ENCODE measurements at regions not wholly inside any gene's neighbourhood (a gene's known extent, or its start where the extent isn't known, plus 50 kb on each side); places are given as distances from the start of the nearest gene placed in this dataset.

DNA sequence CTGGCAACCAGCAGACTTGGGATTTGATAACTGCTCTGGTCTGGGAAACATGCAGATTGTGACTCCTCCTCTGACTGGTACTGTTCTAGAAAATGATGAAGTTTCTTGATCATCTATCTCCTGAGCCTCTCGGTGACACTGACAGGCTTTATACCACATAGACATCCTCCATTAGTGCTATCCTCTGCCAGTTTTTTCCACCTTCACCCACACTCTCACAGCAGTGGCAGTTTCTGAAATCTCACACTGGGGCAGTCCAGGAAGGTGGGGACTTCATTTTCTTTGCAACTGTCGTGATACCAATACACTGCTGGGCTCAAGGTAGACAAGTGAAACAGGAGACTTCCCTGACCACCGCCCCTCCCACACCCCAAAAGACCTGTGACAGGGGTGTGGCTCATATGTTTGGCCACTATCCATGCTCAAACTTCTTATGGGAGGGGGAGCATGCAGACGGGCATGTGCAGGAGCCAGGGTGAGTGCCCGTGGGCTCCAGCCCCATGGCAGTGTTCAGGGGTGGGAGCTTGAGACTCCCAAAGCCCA is 66.3 kb upstream of the RMDN2 start:
- peaks cover 16% of the 10 kb centered on the region for H3K4me1 ChIP-seq (ENCODE audit: control insufficient read depth, insufficient read depth, low read length)
- H3K36me3 ChIP-seq (ENCODE audit: insufficient read depth, low read length), result no peaks in the 10 kb centered on the region
- no peaks in the 10 kb centered on the region for H3K9me3 ChIP-seq (replicated peaks; ENCODE audit: low read length)
- no peak overlapping the region for H3K4me2 ChIP-seq (ENCODE audit: low read length)
- no peak overlapping the region for H3K4me3 ChIP-seq (ENCODE audit: low read length)
- peaks cover 10% of the 10 kb centered on the region for H3K27me3 ChIP-seq (ENCODE audit: control insufficient read depth, insufficient read depth, low read length)
- H3K9ac ChIP-seq (ENCODE audit: low read depth, low read length), result no peak overlapping the region

DNA sequence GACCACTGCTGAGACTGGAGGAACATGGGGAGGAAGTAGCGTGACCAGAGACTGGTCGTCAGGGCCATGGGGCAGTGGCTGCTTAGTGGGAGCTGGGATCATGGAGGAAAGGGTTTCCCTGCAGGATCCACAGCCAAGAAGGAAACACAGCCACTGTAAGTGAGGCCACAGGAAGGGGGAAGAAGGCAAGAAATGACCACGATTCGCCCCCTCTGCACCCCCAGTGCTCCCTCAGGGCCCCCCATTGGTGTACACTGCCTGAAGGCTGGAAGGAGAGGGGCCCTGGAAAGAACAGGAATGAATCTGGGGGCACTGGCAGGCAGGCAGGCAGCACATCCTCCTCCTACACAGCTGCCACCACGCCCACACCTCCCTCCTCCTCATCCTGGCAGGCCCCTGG is 62.5 kb upstream of the RMDN2 start:
- no peak overlapping the region for H3K4me2 ChIP-seq (ENCODE audit: low read length)
- peaks cover 20% of the 10 kb centered on the region for H3K27me3 ChIP-seq (ENCODE audit: control insufficient read depth, insufficient read depth, low read length)
- H3K9ac ChIP-seq (ENCODE audit: low read depth, low read length), result no peak overlapping the region
- no peak overlapping the region for H3K4me3 ChIP-seq (ENCODE audit: low read length)
- no peaks in the 10 kb centered on the region for H3K9me3 ChIP-seq (replicated peaks; ENCODE audit: low read length)
- H3K4me1 ChIP-seq (ENCODE audit: control insufficient read depth, insufficient read depth, low read length), result peaks cover 8% of the 10 kb centered on the region
- H3K36me3 ChIP-seq (ENCODE audit: insufficient read depth, low read length), result no peaks in the 10 kb centered on the region

DNA sequence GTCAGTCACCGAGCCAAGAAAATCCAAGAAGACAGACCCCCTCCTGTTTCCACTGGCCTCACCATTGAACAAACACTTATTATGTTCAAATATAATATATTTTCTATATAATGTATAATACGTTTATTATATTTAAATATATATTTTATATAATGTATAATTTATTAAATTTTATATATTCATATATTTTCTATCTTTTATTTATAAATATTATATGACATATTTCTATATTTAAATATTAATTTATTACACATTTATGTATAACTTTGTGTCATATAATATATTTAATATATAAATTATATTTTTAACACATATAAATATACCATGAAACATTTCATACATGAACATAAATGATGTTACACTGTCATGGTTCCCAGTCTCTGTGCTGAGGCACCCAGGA is 60.9 kb upstream of the RMDN2 start:
- H3K4me2 ChIP-seq (ENCODE audit: low read length), result no peak overlapping the region
- no peak overlapping the region for H3K9ac ChIP-seq (ENCODE audit: low read depth, low read length)
- no peak overlapping the region for H3K4me3 ChIP-seq (ENCODE audit: low read length)
- peaks cover 20% of the 10 kb centered on the region for H3K27me3 ChIP-seq (ENCODE audit: control insufficient read depth, insufficient read depth, low read length)
- no peaks in the 10 kb centered on the region for H3K4me1 ChIP-seq (ENCODE audit: control insufficient read depth, insufficient read depth, low read length)
- no peaks in the 10 kb centered on the region for H3K9me3 ChIP-seq (replicated peaks; ENCODE audit: low read length)
- H3K36me3 ChIP-seq (ENCODE audit: insufficient read depth, low read length), result no peaks in the 10 kb centered on the region

DNA sequence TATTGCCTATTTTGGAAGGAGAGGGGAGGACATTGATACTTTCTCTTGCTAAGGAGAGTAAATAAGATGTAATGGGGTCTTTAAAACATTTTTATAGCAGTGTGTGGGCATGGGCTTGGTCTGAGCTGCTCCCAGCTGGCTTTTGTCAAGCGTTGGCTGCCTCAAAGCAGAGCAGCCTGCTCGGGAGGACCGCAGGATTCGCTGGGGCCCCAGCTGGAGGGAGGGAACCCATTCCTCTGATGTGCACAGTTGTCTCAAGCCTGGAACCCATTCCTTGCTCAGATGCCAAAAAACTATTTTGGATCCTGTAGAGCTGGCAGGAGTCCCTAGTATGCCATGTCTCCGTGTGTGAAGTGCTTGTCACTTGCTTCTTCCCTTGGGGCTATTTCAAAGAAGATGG is 59.4 kb upstream of the RMDN2 start:
- Histone ChIP-seq H3K9ac (ENCODE audit: low read depth, low read length) (no peak overlapping the region), H3K36me3 (ENCODE audit: insufficient read depth, low read length) (no peaks in the 10 kb centered on the region), H3K9me3 (replicated peaks; ENCODE audit: low read length) (no peaks in the 10 kb centered on the region), H3K27me3 (ENCODE audit: control insufficient read depth, insufficient read depth, low read length) (peaks cover 20% of the 10 kb centered on the region), H3K4me3 (ENCODE audit: low read length) (no peak overlapping the region), H3K4me2 (ENCODE audit: low read length) (no peak overlapping the region), H3K4me1 (ENCODE audit: control insufficient read depth, insufficient read depth, low read length) (no peaks in the 10 kb centered on the region)

DNA sequence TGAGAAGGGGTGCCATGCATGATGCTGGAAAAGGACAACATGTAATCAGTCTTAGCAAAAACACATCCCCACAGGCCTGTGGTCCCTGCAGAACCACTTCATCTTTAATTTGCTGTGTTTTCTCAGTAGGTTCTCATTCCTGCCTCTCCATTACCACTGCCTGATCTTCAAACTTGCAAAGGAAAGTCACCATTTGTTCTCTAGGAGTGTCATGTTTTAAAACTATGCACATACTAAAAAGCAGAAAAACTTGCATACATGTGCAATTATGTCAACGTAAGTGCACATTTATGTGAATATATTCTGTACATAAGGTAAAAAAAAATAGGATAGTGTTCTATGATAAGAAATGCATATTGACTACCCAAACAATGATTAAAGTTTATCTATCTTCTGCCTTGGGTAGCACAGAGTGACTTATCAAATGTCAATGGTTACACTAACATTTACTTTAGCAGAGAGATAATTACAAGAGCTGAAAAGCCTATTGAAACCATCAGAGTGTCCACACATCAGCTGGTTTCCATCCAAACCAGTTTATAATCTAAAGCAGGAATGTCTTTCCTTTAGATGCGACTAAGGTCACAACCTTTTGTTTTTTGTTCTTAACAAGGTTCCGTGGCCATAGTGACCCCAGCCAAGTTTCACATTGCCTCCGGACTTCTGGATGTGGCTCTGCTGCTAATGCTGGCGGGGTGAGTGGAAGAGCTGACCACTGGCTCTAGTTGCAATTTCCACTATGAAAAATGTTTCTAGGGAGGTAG is 58.7 kb upstream of the RMDN2 start:
- H3K9me3 ChIP-seq (replicated peaks; ENCODE audit: low read length), result no peaks in the 10 kb centered on the region
- H3K27me3 ChIP-seq (ENCODE audit: control insufficient read depth, insufficient read depth, low read length), result peaks cover 15% of the 10 kb centered on the region
- H3K4me2 ChIP-seq (ENCODE audit: low read length), result no peak overlapping the region
- H3K9ac ChIP-seq (ENCODE audit: low read depth, low read length), result no peak overlapping the region
- no peak overlapping the region for H3K4me3 ChIP-seq (ENCODE audit: low read length)
- peaks cover 3% of the 10 kb centered on the region for H3K4me1 ChIP-seq (ENCODE audit: control insufficient read depth, insufficient read depth, low read length)
- H3K36me3 ChIP-seq (ENCODE audit: insufficient read depth, low read length), result no peaks in the 10 kb centered on the region

DNA sequence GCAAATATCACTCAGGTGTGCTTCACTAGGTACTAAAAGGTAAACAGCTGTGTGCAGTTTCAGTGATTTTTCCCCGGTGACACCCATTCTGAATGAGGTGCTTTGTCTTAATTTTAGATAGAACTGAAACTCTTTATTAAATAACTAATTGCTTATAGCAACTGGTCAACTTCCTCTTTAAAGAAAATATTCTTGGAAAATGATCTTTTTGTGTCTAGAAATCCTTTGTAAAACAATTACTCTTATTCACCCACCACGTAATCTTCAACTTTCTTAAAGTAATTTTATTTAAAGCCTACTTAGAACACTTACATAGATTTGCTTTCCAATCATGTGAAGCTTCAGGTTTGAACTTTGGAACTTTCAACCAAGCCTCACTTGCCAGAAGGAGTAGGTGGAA is 57.9 kb upstream of the RMDN2 start:
- peaks cover 12% of the 10 kb centered on the region for H3K27me3 ChIP-seq (ENCODE audit: control insufficient read depth, insufficient read depth, low read length)
- peaks cover 11% of the 10 kb centered on the region for H3K4me1 ChIP-seq (ENCODE audit: control insufficient read depth, insufficient read depth, low read length)

DNA sequence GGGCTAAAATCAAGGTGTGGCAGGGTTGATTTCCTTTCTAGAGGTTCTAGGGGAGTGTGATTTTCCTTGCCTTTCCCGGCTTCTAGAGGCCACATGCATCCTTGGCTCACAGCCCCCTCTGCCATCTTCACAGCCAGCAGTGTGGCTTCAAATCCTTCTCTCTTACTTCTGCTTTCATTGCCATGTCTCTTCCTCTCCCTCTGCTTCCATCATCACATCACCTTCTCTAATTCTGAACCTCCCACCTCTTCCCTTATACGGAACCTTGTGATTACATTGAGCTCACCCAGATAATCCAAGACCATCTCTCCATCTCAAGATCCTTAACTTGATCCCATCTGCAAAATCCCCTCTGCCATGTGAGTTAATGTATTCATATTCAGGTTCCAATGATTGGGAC is 56.2 kb upstream of the RMDN2 start:
- Histone ChIP-seq H3K9me3 (replicated peaks; ENCODE audit: low read length) (no peaks in the 10 kb centered on the region), H3K9ac (ENCODE audit: low read depth, low read length) (no peak overlapping the region), H3K36me3 (ENCODE audit: insufficient read depth, low read length) (no peaks in the 10 kb centered on the region), H3K4me1 (ENCODE audit: control insufficient read depth, insufficient read depth, low read length) (peaks cover 17% of the 10 kb centered on the region), H3K4me3 (ENCODE audit: low read length) (no peak overlapping the region), H3K27me3 (ENCODE audit: control insufficient read depth, insufficient read depth, low read length) (peaks cover 9% of the 10 kb centered on the region), H3K4me2 (ENCODE audit: low read length) (no peak overlapping the region)

More for the DNA sequence above, 57.9 kb upstream of the RMDN2 start:
- Histone ChIP-seq H3K9me3 (replicated peaks; ENCODE audit: low read length) (no peaks in the 10 kb centered on the region), H3K4me2 (ENCODE audit: low read length) (no peak overlapping the region), H3K4me3 (ENCODE audit: low read length) (no peak overlapping the region), H3K36me3 (ENCODE audit: insufficient read depth, low read length) (no peaks in the 10 kb centered on the region), H3K9ac (ENCODE audit: low read depth, low read length) (no peak overlapping the region)

DNA sequence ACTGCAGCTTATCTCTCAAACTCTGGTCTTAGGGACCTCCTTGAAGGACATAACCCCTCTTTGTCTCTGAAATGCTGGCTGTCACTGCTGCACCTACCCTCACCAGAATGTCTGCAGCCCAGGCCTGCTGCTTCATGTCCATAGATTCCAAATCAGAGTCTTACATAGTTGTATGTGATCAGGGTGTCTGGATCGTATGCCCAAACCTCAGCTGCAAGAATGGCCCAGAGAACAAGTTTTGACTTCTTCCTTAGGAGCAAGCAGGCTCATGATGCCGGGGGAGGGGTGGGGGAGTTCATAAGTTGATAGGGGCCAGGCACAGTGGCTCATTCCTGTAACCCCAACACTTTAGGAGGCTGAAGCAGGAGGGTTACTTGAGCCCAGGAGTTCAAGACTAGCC is 55.8 kb upstream of the RMDN2 start:
- H3K36me3 ChIP-seq (ENCODE audit: insufficient read depth, low read length), result no peaks in the 10 kb centered on the region
- H3K27me3 ChIP-seq (ENCODE audit: control insufficient read depth, insufficient read depth, low read length), result peaks cover 7% of the 10 kb centered on the region
- peaks cover 17% of the 10 kb centered on the region for H3K4me1 ChIP-seq (ENCODE audit: control insufficient read depth, insufficient read depth, low read length)
- H3K4me3 ChIP-seq (ENCODE audit: low read length), result no peak overlapping the region
- no peaks in the 10 kb centered on the region for H3K9me3 ChIP-seq (replicated peaks; ENCODE audit: low read length)
- no peak overlapping the region for H3K4me2 ChIP-seq (ENCODE audit: low read length)
- no peak overlapping the region for H3K9ac ChIP-seq (ENCODE audit: low read depth, low read length)

DNA sequence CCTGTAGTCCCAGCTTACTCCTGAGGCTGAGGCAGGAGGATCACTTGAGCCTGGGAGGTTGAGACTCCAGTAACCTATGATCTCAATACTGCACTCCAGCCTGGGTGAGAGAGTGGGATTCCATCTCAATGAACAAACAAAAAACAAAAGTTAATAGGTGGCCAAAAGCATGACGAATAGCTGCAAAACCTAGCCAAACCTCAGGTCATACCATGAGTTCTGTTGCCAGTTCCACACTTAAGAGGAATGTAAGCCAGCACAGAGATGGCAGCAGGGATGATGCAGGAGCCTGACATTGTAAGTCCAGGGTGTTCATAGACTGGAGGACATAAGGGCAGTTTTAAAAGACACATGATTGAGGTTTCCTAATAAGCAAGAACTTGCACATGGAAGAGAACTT is 55.3 kb upstream of the RMDN2 start:
- Histone ChIP-seq H3K9me3 (replicated peaks; ENCODE audit: low read length) (no peaks in the 10 kb centered on the region), H3K4me1 (ENCODE audit: control insufficient read depth, insufficient read depth, low read length) (peaks cover 17% of the 10 kb centered on the region), H3K4me2 (ENCODE audit: low read length) (no peak overlapping the region), H3K36me3 (ENCODE audit: insufficient read depth, low read length) (no peaks in the 10 kb centered on the region), H3K27me3 (ENCODE audit: control insufficient read depth, insufficient read depth, low read length) (peaks cover 7% of the 10 kb centered on the region), H3K4me3 (ENCODE audit: low read length) (no peak overlapping the region), H3K9ac (ENCODE audit: low read depth, low read length) (no peak overlapping the region)

DNA sequence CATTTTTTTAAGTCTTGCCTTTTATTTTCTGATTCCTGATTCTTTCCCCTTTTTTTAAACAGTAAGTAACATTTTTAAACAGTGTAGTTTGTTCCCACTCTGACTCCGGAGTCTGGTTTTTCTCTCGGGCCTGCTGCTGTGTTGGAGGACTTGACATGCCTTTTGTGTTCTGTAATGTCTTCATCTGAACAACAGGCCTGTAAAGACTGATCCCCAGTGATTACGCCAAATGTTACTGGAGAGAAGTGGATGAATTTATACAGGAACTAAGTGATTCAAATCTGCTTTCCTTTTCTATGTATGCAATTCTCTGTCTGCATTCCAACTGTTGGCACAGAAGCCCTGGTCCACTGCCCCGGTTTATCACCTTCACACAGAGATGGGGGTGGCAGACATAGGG is 54.3 kb upstream of the RMDN2 start:
- H3K9me3 ChIP-seq (replicated peaks; ENCODE audit: low read length), result no peaks in the 10 kb centered on the region
- peaks cover 3% of the 10 kb centered on the region for H3K27me3 ChIP-seq (ENCODE audit: control insufficient read depth, insufficient read depth, low read length)
- no peaks in the 10 kb centered on the region for H3K36me3 ChIP-seq (ENCODE audit: insufficient read depth, low read length)
- H3K4me3 ChIP-seq (ENCODE audit: low read length), result no peak overlapping the region
- no peak overlapping the region for H3K4me2 ChIP-seq (ENCODE audit: low read length)
- peaks cover 17% of the 10 kb centered on the region for H3K4me1 ChIP-seq (ENCODE audit: control insufficient read depth, insufficient read depth, low read length)
- no peak overlapping the region for H3K9ac ChIP-seq (ENCODE audit: low read depth, low read length)

DNA sequence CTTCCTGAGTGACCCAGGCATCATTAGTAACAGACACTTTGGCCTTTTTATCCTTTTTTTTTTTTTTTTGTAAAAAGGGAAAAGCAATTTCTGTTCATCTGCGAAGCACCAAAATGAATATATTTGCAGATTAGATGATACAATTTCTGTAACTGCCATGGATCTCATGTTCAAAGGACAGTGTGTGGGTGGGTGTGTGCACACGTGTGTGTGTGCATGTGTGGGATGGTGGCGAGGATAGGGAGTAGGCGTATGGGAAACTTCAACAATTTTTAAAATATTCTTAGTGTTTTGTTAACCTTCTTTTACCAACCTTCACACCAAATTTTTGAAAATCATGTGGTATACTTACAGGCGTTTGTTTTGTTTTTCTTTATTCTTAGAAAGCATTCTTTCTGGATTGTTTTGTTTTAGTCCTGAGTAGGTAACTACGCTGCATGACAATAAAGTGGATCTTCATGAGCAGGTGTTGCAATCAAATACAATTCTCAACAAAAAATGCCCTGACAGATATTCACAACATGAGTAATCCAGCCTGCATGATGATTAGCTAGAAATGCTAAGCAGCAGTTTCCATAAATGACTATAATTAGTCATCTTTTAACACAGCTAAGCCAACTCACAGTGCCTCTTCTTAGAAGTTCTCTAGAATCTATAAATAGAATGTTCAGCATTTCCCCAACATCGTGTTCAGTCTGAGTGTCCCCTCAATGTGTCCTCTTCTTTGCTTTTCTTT is 53.5 kb upstream of the RMDN2 start:
- peak overlapping the region; percentile 40 for H3K4me3 ChIP-seq (ENCODE audit: low read length)

More for the DNA sequence above, 53.5 kb upstream of the RMDN2 start:
- H3K27me3 ChIP-seq (ENCODE audit: control insufficient read depth, insufficient read depth, low read length), result no peaks in the 10 kb centered on the region
- peak overlapping the region; percentile 40 for H3K9ac ChIP-seq (ENCODE audit: low read depth, low read length)
- H3K9me3 ChIP-seq (replicated peaks; ENCODE audit: low read length), result no peaks in the 10 kb centered on the region
- H3K4me1 ChIP-seq (ENCODE audit: control insufficient read depth, insufficient read depth, low read length), result peaks cover 17% of the 10 kb centered on the region
- H3K4me2 ChIP-seq (ENCODE audit: low read length), result peak overlapping the region; percentile 42
- H3K36me3 ChIP-seq (ENCODE audit: insufficient read depth, low read length), result no peaks in the 10 kb centered on the region

Data from skeletal muscle satellite cell (primary cell).